NCI-H1105 treated with DMSO at 0.1 percent for 48 hours (cell line): ENCODE measurements at regions not wholly inside any gene's neighbourhood (a gene's known extent, or its start where the extent isn't known, plus 50 kb on each side); places are given as distances from the start of the nearest gene placed in this dataset.
"Not testable (repeated sequence)": the region's sequence is repeated elsewhere in the genome, so short reads cannot be mapped to it uniquely, and the experiment has no call there.

Source experiments
- DNase-seq: peaks from one replicate; lab custom pipeline; 2025; lab: John Stamatoyannopoulos, UW

DNA sequence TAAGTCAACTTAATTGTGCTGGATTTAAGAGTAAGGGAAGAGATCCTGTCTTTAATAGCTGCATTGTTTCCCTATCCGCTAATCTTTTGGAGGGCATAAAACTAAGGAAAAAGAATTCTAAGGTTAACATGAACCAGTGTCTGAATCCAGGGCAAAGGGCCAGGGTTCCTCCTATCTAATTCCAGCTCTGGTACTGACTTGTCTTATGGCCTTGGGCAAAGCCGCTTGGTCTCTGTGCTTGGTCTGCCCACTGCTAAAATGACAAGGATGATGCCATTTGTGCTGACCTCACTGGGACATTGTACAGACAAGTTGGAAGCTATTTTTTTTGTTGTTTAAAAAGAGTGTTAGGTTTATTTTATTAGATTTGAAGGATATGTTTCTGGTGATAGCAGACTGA lies 334.7 kb upstream of the PIK3R1 start:
- no peak for DNase-seq

DNA sequence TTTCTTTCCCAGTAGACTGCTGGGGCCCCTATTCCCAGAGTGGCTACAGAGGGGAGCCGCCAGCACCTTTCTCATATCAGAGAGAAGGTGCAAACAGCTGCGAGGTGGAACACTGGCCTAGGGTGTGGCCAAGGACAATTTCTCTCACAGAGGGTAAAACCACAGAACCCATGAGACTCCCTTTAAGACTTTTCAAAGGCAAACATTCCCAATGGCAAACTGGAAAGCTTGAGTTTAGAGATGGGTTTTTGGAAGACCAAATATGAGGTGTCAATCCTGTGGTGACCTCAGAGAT lies 335.1 kb upstream of the PIK3R1 start:
- no peak for DNase-seq

DNA sequence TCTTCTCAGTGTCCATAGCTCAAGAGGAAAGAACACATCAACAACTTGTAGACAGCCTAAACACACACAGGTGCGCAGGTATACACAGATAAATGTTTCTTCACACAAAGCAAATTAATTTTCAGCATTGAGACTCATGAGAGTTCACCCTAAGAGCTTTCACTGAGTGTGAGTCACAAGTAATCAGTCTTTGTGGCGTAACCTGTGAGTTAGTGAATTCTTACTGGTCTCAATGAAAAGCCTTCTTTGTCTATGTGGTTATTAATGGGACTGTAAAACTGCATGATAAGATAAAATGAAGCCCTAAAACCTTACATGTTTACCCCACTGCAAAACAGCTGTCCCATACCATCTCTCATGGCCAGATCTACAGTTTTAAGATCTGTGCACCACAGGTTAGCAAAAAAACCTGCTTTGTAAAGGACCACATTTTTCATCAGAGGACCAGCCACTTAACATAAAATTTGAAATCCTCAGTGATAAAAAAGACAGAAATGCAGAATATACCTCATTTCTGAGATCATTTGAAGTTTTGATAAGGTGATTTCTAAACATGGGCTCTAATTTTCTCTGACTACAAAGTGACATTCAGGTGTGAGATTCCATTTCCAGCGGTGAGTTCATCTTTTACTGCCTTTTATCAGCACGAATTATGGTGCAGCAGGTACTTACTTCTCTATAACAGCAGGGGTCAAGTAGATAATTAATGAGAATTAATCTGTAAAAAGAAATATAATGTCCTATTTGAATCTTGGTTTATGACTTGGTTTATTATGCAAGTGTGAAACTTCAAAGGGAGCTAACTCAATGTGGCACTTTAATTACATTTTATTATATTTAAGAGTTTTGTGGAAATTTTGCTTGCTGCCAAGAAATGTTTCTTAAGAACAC lies 335.7 kb upstream of the PIK3R1 start:
- DNase-seq: no peak

DNA sequence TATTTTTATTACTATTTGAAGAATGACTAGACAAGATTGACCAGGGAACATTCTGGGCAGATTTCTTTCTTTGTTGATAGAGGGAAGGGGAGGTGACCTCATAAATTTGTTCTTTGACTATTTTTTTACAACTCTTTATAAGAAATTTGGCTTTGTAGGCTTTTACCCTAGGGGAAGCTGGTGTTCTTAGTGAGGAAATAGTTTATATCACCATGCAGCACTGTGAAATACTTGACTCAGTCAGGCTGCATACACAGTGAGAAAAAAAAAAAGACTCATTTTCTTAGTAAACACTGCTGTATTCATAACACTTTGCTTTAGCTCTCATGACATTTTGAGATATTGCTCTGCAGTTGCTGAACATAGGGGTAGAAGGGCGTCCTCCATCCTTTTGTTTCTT lies 336.6 kb upstream of the PIK3R1 start:
- DNase-seq: no peak

DNA sequence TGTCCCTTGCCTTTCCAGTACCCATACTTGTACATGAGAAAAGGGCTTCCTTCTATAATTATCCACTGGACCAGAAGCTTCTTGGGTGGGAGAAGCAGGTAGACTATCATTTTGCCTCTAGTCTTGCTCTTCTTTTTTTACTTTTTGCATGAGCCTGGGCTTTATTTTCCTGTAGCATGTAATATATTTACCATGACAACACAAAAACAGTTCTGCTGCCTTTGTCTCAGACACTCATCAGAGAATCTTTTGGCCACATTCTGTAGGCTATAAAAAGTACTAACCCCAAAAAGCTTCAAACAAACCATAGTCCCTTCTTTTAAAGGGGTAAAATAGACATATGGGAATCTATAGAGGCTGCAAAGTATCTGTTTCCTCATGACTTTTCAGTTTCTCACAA lies 339.2 kb upstream of the PIK3R1 start:
- no peak for DNase-seq

DNA sequence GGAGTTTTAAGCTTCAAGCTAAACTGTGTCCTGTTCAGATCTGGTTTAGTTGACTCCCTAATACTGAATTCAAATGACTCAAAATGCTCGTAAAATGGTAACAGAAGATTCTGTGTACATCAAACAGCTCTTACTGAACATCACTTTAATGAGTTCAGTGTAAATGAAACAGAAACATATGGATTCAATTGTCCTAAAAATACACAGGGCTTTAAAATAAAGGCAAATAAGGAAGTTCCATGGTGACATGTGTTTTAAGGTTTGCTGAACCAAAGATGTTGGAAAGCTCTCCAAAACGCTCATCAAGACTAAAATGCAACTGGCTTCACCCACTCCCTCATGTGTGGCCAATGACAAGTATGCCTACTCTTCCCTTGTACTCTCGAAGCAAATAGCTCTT lies 340.0 kb upstream of the PIK3R1 start:
- DNase-seq: no peak

DNA sequence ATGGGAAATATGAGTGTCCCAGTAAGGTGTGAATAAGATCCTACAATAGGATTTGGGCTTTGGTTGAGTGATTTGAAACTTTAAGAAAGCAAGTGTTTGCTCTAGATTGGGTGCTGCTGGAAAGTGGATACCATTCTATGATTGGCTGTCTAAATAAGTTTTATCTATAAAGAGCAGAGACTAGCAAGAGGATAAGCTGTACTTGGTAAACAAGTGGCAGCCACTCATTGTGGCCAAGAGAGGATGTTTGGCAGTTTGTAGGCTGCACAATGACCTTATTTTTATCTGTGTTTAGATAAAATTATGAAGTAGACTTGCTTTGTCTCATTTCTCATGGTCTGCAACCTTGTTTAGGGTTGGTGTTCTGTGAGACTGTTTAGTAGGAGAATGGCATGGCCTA lies 341.6 kb upstream of the PIK3R1 start:
- no peak for DNase-seq

DNA sequence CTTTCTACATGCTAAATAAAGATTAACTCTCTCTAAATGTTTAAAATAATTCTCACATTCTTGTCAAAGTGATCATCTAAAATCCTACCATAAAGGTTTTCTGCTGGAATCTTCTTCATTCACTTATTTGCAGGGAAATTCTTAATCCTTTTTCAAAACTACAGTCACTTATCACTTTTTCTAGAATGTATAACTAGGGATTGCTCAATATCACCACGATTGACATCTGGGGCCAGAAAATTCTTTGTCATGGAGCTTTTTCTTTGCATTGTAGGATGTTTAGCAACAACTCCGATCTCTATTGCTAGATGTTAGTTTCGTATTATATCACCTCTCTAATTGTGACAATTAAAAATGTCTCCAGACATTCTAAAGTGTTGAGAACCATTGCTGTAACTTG lies 344.9 kb upstream of the PIK3R1 start:
- no peak for DNase-seq

DNA sequence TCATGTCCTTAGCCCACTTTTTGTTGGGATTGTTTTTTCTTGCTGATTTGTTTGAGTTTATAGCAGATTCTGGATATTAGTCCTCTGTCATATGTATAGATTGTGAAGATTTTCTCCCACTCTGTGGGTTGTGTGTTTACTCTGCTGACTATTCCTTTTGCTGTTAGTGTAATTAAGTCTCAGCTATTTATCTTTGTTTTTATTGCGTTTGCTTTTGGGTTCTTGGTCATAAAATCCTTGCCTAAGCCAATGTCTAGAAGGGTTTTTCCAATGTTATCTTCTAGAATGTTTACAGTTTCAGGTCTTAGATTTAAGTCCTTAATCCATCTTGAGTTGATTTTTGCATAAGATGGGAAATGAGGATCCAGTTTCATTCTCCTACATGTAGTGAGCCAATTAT lies 351.2 kb upstream of the PIK3R1 start:
- not testable (repeated sequence) for DNase-seq

DNA sequence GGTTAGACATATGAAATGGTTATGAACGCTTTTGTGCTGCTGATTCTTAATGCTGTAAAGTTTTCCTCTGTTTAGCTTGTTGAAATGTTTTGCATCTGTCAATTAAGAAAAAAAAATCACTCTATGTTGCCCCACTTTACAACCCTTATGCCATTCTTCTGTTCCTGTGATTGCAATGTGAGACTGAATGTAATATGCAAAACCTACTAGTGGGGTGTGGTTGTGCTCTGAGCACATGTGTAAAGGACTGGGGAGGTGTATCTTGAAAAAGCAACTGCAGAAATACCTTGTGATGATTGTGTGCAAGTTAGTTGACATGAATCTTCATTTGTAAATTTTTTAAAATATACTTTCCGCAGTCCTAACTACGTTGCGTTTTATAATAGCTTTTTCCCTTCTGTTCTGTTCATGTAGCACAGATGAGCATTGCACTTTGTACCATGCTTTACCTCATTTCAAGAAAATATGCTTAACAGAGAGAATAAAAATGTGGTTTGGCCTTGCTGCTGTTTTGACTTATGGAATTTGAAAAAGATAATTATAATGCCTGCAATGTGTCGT lies 357.0 kb upstream of the PIK3R1 start:
- DNase-seq: no peak

DNA sequence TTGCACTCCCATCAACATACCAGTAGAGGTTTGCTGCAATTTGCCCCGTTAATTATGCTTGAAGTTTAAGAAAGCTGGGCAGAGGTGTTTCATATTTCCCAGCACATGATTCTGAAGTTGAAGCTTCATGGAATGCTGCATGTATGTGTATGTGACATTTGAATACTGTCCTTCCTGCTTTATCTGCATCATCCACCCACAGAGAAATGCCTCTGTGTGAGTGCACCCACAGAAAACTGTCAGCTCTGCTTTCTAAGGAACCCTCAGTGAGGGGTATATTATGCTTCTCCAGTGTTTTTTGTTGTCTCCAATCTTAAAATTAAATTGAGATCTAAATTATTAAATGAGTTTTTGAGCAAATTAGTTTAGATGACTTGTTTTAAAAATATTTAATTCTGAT lies 358.1 kb upstream of the PIK3R1 start:
- DNase-seq: no peak

DNA sequence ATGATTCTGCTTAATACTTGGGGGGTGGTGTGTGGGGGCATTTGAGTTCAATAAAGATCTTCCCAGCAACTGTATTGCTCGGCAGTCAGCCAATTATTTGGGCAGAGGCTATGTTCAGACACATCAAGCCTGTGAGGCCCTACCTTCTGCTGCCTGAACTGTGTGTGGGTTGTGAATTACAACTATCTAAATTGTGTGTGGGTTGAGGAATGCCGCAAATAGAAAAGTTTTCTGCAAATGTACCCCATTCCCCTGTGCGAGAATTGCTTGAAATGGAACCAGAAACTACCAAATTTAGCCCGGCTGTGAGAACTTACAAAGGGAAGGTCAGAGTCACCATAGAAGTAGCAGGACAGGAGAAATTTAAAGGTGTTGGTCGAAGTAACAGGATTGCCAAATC lies 360.0 kb upstream of the PIK3R1 start:
- no peak for DNase-seq

DNA sequence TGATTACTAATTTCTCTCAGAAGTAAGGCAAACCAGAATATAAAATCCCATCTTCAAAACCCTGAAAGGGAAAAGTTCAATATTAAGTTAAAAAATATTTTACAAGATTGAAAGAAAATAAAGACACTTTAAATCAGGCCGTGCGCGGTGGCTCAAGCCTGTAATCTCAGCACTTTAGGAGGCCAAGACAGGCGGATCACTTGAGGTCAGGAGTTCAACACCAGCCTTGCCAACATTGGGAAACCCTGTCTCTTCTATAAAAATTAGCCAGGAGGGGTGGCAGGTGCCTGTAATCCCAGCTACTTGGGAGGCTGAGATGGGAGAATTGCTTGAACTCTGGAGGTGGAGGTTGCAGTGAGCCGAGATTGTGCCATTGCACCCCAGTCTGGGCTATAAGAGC lies 364.6 kb upstream of the PIK3R1 start:
- DNase-seq: not testable (repeated sequence)

DNA sequence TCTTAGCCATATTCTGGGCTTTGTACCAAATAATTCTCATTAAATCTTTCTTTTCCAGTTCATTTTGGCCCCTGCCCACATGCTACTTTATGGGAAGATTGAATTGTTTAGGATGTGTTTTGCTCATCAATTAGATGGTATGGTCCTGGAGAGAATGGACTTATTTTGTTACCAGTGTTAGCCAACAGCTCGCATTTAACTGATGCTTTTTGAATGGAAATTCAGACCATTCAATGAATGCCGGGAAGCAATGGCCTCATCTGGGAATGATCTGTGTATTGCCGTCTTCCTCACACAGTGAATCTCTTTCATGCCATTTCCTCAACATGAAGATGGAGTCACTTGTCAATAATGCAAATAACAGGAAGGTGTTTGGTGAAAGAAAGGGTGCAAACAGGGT lies 370.6 kb upstream of the PIK3R1 start:
- no peak for DNase-seq

DNA sequence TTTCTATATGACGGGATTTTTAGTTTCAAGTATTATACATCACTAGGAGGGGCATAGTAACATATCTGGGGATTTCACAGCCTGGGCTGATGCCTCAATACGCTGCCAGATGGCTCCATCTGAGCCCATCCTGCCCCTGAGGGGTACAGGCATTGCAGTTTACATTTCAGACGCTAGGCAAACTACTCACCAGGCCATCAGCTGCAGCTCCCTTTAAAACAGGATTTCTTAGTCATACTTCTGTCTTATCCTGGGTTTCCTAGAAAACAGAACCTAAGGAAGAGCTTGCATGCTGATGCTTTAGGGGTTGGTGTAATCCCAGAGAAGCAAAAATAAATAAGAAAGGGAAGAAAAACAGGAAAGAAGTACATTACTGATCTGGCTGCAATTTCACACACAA lies 372.8 kb upstream of the PIK3R1 start:
- DNase-seq: no peak

DNA sequence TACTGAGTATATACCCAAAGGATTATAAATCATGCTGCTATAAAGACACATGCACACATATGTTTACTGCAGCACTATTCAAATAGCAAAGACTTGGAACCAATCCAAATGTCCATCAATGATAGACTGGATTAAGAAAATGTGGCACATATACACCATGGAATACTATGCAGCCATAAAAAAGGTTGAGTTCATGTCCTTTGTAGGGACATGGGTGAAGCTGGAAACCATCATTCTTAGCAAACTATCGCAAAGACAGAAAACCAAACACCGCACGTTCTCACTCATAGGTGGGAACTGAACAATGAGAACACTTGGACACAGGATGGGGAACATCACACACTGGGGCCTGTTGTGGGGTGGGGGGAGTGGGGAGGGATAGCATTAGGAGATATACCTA lies 378.3 kb upstream of the PIK3R1 start:
- not testable (repeated sequence) for DNase-seq

DNA sequence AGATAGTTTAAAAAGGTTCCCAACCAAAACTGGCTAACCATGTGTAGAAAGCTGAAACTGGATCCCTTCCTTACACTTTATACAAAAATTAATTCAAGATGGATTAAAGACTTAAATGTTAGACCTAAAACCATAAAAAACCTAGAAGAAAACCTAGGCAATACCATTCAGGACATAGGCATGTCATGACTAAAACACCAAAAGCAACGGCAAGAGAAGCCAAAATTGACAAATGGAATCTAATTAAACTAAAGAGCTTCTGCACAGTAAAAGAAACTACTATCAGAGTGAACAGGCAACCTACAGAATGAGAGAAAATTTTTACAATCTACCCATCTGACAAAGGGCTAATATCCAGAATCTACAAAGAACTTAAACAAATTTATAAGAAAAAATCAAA lies 379.1 kb upstream of the PIK3R1 start:
- DNase-seq: not testable (repeated sequence)

DNA sequence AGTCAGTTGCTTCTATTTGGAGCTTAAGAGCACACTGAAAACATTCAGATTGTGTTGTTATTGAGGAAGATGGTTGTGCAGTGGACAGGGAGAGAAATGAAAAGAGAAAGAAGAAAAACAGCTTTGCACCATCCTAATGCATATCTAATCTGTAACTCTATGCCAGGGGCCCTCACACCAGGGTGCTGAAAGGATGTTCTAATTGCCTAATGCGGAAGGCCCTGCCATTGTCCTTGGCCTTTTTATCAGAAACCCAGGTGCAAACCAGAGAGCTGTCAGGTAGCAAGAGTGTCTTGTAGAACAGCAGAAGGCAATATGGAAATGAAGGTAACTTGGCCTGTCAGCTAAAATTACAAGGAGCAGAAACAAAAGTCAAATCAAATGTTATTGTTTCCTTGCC lies 384.5 kb upstream of the PIK3R1 start:
- no peak for DNase-seq

DNA sequence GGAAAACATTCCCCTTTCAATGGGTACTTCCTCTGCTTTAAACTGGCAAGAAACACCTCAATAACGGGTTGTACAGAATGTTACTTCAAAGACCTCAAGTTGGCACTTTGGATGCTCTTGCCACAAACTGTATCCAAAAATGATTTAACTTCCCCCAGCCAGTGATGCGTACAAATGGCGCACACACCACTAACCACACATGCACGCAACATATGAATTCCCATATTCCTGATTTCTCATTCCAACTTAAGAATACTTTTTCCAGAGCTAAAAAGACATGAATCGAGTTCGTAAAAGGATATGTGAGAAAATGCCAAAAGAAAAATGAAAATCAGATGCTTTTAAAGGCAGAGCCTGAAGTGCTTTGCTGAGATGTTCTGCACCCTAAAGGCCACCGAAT lies 388.0 kb upstream of the PIK3R1 start:
- no peak for DNase-seq

DNA sequence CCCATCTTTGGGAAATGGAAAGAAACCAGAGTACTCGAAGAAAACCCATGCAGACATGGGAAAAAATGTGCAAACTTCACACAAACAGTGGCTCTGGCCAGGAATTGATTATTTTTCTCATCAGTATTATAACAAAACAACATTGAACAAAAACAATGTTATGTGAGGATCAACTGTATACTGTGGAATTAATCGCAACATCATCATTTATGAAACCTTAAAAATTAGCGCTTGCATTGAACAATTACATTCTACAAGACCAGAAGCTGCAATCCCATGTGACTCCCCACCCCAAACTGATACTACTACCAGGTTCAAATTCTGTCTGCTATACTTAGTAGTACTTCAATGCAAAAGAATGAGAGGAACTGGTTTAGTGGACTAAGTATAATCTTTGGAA lies 390.7 kb upstream of the PIK3R1 start:
- DNase-seq: no peak

DNA sequence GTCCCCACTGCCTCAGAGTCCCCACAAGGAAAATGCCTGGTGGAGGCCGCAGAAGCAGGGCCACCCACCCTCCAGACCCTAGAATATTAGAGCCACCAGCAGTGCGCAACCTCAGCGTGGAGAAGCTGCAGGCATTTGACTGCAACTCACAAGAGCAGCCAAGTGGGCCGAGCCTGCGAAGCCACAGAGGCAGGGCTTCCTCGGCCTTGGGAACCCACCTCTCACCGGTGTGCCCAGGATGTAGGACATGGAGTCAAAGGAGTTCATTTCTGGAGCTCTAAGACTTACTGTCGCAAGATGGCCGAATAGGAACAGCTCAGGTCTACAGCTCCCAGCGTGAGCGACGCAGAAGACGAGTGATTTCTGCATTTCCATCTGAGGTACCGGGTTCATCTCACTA lies 397.9 kb upstream of the PIK3R1 start:
- no peak for DNase-seq

DNA sequence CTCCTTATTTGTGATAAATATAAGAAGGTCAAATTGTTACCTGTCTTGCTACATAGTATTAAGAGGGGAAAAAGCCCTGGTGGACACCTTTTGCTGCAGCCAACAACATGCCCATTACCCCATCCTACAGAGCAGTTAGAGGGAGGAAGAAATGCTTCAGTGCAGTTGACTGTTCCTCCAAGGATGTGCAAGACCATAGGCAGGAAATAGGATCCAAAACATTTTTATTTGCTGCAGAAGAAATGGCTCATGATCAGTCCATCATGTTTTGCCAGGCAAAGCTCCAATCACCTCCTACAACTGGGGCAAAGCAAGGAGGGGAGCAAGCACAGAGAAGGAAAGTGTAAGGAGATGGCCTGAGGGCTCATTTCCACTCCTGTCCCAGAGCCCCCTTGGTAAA lies 399.1 kb upstream of the PIK3R1 start:
- no peak for DNase-seq

DNA sequence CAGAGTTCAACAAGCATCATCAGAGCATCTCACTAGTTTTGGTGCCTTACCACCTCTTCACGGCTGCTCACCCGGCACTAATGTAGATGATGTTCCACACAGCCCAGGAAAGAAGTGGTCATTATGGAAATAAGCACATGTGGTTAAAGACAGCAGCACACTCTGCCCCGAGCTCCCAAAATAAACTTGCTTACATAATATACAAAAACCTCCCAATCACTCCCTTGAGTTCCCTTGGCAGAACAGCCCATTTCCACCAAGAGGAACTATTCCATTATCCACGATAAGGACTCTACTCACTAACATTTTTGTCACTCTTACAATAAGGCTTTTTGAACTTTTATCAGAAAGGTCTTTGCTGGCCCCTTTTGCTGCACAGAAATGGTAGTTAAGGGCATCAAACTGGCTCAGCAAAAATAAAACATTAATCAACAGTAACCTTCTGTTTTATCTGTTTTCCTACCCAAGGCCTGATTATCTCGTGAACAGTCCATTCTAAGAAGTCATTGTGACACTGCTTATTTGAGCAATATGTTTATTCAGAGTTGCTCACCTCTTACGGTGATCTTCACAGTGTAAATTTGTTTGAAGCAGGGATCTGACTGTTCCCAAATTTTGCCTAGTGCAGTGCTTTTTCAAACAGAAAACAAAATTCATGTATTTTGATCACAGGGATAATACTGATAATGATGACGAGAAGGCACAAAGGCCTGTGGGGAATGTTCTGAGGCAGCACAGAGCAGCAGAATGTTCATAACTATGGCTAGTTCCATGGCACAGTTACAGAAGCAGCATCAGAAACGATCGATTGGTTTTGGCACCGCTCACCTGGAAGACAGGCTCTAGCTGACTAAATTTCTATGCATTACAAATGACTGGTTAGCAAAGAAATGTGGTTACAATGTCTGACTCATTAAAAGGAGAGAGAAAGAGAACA lies 399.8 kb upstream of the PIK3R1 start:
- DNase-seq: no peak
